OCI-LY3 (cell line): ENCODE measurements at regions not wholly inside any gene's neighbourhood (a gene's known extent, or its start where the extent isn't known, plus 50 kb on each side); places are given as distances from the start of the nearest gene placed in this dataset.

ENCODE experiments used
- EZH2phosphoT487 ChIP-seq: fragments of 200-600 bp; shearing (Covaris generic); IDR thresholded peaks from 2 replicates; pipeline ENCODE4 v1.6.1; 2018; ENCODE audit warnings: antibody characterized with exemption, mixed run types, low read depth
- TF ChIP-seq, protein P1 (sequence below): fragments of 200-600, 300-600 bp; sonication (generic); IDR thresholded peaks from 2 replicates; pipeline ENCODE4 v1.5.1; 2014; ENCODE audit warnings: antibody characterized with exemption, low read length, low read depth

GRCh38 chr18:39389800-39390379 is 1824.3 kb upstream of the CELF4 start:
- TF ChIP-seq, protein P1, sequence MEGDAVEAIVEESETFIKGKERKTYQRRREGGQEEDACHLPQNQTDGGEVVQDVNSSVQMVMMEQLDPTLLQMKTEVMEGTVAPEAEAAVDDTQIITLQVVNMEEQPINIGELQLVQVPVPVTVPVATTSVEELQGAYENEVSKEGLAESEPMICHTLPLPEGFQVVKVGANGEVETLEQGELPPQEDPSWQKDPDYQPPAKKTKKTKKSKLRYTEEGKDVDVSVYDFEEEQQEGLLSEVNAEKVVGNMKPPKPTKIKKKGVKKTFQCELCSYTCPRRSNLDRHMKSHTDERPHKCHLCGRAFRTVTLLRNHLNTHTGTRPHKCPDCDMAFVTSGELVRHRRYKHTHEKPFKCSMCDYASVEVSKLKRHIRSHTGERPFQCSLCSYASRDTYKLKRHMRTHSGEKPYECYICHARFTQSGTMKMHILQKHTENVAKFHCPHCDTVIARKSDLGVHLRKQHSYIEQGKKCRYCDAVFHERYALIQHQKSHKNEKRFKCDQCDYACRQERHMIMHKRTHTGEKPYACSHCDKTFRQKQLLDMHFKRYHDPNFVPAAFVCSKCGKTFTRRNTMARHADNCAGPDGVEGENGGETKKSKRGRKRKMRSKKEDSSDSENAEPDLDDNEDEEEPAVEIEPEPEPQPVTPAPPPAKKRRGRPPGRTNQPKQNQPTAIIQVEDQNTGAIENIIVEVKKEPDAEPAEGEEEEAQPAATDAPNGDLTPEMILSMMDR = no peak
- no peak for TF ChIP-seq EZH2phosphoT487
